ENCODE measurements at regions not wholly inside any gene's neighbourhood (a gene's known extent, or its start where the extent isn't known, plus 50 kb on each side); places are given as distances from the start of the nearest gene placed in this dataset.

GRCh38 chr1:4137621-4138415 is 237.7 kb upstream of the C1orf174 start:
- DNase-seq (ENCODE audit: low read depth, low spot score): no peak

GRCh38 chr1:4139646-4140045 is 239.6 kb upstream of the C1orf174 start:
- no peak for DNase-seq (ENCODE audit: low read depth, low spot score)

GRCh38 chr1:4140241-4140640 is 240.2 kb upstream of the C1orf174 start:
- no peak for DNase-seq (ENCODE audit: low read depth, low spot score)

- no peak for DNase-seq (ENCODE audit: low read depth, low spot score)
These were observed 240.7 kb upstream of the C1orf174 start for GRCh38 chr1:4140821-4141220.

GRCh38 chr1:4144349-4144971 is 244.4 kb upstream of the C1orf174 start:
- no peak for DNase-seq (ENCODE audit: low read depth, low spot score)

GRCh38 chr1:4146101-4146500 is 246.0 kb upstream of the C1orf174 start:
- no peak for DNase-seq (ENCODE audit: low read depth, low spot score)

- DNase-seq (ENCODE audit: low read depth, low spot score): no peak
These were observed 246.5 kb upstream of the C1orf174 start for GRCh38 chr1:4146614-4147013.

GRCh38 chr1:4147509-4147908 is 247.4 kb upstream of the C1orf174 start:
- DNase-seq (ENCODE audit: low read depth, low spot score): no peak

- no peak for DNase-seq (ENCODE audit: low read depth, low spot score)
These were observed 249.2 kb upstream of the C1orf174 start for GRCh38 chr1:4149281-4149680.

GRCh38 chr1:4149831-4150230 is 249.8 kb upstream of the C1orf174 start:
- no peak for DNase-seq (ENCODE audit: low read depth, low spot score)

- DNase-seq (ENCODE audit: low read depth, low spot score): no peak
These were observed 250.2 kb upstream of the C1orf174 start for GRCh38 chr1:4150262-4150661.

- no peak for DNase-seq (ENCODE audit: low read depth, low spot score)
These were observed 252.2 kb upstream of the C1orf174 start for GRCh38 chr1:4152266-4152665.

GRCh38 chr1:4153571-4153970 is 253.5 kb upstream of the C1orf174 start:
- DNase-seq (ENCODE audit: low read depth, low spot score): no peak

- DNase-seq (ENCODE audit: low read depth, low spot score): no peak
These were observed 256.3 kb upstream of the C1orf174 start for GRCh38 chr1:4156241-4156973.

GRCh38 chr1:4160181-4160580 is 260.1 kb upstream of the C1orf174 start:
- no peak for DNase-seq (ENCODE audit: low read depth, low spot score)

GRCh38 chr1:4161366-4162006 is 261.4 kb upstream of the C1orf174 start:
- no peak for DNase-seq (ENCODE audit: low read depth, low spot score)

- no peak for DNase-seq (ENCODE audit: low read depth, low spot score)
These were observed 264.9 kb upstream of the C1orf174 start for GRCh38 chr1:4164965-4165364.

GRCh38 chr1:4165686-4166300 is 265.7 kb upstream of the C1orf174 start:
- no peak for DNase-seq (ENCODE audit: low read depth, low spot score)

GRCh38 chr1:4166713-4167112 is 266.6 kb upstream of the C1orf174 start:
- DNase-seq (ENCODE audit: low read depth, low spot score): no peak

GRCh38 chr1:4169991-4170390 is 269.9 kb upstream of the C1orf174 start:
- DNase-seq (ENCODE audit: low read depth, low spot score): no peak

GRCh38 chr1:4170548-4171340 is 270.7 kb upstream of the C1orf174 start:
- DNase-seq (ENCODE audit: low read depth, low spot score): no peak

Data from activated CD4-positive, CD25-positive, alpha-beta regulatory T cell treated with anti-CD3 and anti-CD28 coated beads, Interleukin-2, amount 50 U/mL, for 16 hours (primary cell).